DND-41 (cell line): ENCODE measurements at regions not wholly inside any gene's neighbourhood (a gene's known extent, or its start where the extent isn't known, plus 50 kb on each side); places are given as distances from the start of the nearest gene placed in this dataset.

Experiments used
- CTCF ChIP-seq: IDR thresholded peaks from 2 replicates; pipeline ENCODE4 v1.5.1; 2012; ENCODE audit warnings: borderline replicate concordance, low read length, moderate library complexity, mild to moderate bottlenecking; ENCODE audit not compliant: poor library complexity, severe bottlenecking; ENCODE audit errors: extremely low read depth
- EZH2 ChIP-seq: IDR thresholded peaks from 3 replicates; pipeline ENCODE4 v1.6.1; 2012; ENCODE audit warnings: borderline replicate concordance, low read depth, mild to moderate bottlenecking, moderate library complexity, low read length, inconsistent platforms; ENCODE audit not compliant: severe bottlenecking

GRCh38 chr18:73316513-73316912 lies 448.7 kb upstream of the NETO1 start:
- TF ChIP-seq CTCF, result no peak
- no peak for TF ChIP-seq EZH2
